A673 (cell line): ENCODE measurements at regions not wholly inside any gene's neighbourhood (a gene's known extent, or its start where the extent isn't known, plus 50 kb on each side); places are given as distances from the start of the nearest gene placed in this dataset.

Source experiments
- BruUV-seq: library from RNA; stranded (reverse); fragments of 400-500 nt; replicated peaks from 2 replicates; lab custom pipeline; 2021; lab: Mats Ljungman, UMichigan
- CTCF ChIA-PET: fragments of 300-600 bp; sonication (Branson Sonifier 250); formaldehyde crosslinking; loops from one replicate; lab custom pipeline; 2022; ENCODE audit warnings: antibody characterized with exemption; lab: Charles Lee
- POLR2A ChIA-PET: fragments of 300-600 bp; sonication (Branson Sonifier 250); formaldehyde crosslinking; loops from one replicate; lab custom pipeline; 2022; ENCODE audit warnings: antibody characterized with exemption; ENCODE audit not compliant: low non-redundant PET; lab: Charles Lee
- DNase-seq: peaks from one replicate; pipeline ENCODE4 v3.0.0-alpha.2; 2015; ENCODE audit warnings: low spot score
- H3K27ac ChIP-seq: fragments of 200-600 bp; sonication (generic); 2 replicates; pipeline ENCODE4 v1.5.1; 2016; ENCODE audit warnings: mixed run types, low read depth, mild to moderate bottlenecking, mixed read lengths, antibody characterized with exemption, low read length; ENCODE audit not compliant: poor library complexity, severe bottlenecking
- H3K27me3 ChIP-seq: fragments of 200-600 bp; sonication (generic); replicated peaks from 2 replicates; pipeline ENCODE4 v1.6.1; 2017; ENCODE audit warnings: mixed run types, low read depth, mild to moderate bottlenecking, mixed read lengths, antibody characterized with exemption, low read length; ENCODE audit not compliant: insufficient read depth, poor library complexity
- H3K36me3 ChIP-seq: fragments of 200-600 bp; sonication (generic); 2 replicates; pipeline ENCODE4 v1.6.1; 2016; ENCODE audit warnings: mixed run types, mild to moderate bottlenecking, mixed read lengths, antibody characterized with exemption, low read length; ENCODE audit not compliant: insufficient read depth, poor library complexity, severe bottlenecking
- H3K4me1 ChIP-seq: fragments of 200-600 bp; sonication (generic); 2 replicates; pipeline ENCODE4 v1.6.1; 2017; ENCODE audit warnings: mixed run types, mild to moderate bottlenecking, mixed read lengths, antibody characterized with exemption, low read length; ENCODE audit not compliant: insufficient read depth, poor library complexity, severe bottlenecking
- H3K4me3 ChIP-seq: fragments of 200-600 bp; sonication (generic); 2 replicates; pipeline ENCODE4 v1.5.1; 2016; ENCODE audit warnings: low read depth, mixed run types, mild to moderate bottlenecking, mixed read lengths, low read length; ENCODE audit not compliant: poor library complexity, severe bottlenecking
- H3K9me3 ChIP-seq: fragments of 200-600 bp; sonication (generic); 2 replicates; pipeline ENCODE4 v1.6.1; 2016; ENCODE audit warnings: mixed run types, low read depth, mild to moderate bottlenecking, mixed read lengths, antibody characterized with exemption, low read length; ENCODE audit not compliant: poor library complexity, severe bottlenecking
- EZH2 ChIP-seq: fragments of 200-600 bp; sonication (generic); IDR thresholded peaks from 2 replicates; pipeline ENCODE4 v1.6.1; 2017; ENCODE audit warnings: borderline replicate concordance, low read depth, mild to moderate bottlenecking, mixed read lengths, antibody characterized with exemption, low read length; ENCODE audit not compliant: poor library complexity, severe bottlenecking
- intact Hi-C: fragments of 100-400 bp; cut with micrococcal nuclease; formaldehyde crosslinking; loops from one replicate; pipeline ENCODE4 v1.10.0; 2022; ENCODE audit not compliant: unreplicated experiment
- TF ChIP-seq, protein P1 (sequence below): fragments of 300-800, 200-600 bp; sonication (generic); conservative IDR thresholded peaks from 2 replicates; pipeline ENCODE4 v1.5.1; 2017; ENCODE audit warnings: low read depth, mild to moderate bottlenecking, antibody characterized with exemption, low read length, moderate library complexity, mixed read lengths

DNA sequence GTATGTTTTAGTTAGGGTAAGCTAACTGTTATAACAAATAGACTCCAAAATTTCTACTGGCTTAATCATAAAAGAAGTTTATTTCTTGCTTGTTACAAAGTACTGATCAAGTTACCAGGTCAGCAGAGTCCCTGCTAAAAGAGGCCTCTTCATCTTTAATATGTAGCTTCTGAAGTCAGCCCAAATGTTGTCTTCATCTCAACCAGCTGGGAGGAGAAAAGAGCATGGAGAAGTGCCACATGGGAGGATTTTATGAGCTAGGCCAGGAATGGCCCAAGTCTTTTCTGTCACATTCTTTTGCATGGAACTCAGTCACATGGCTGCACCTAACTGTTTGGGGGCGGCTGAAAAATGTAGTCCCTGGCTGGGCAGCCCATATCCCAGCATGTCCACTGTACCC is 63.2 kb upstream of the APOBEC4 start:
- no peak for TF ChIP-seq EZH2
- TF ChIP-seq, protein P1, sequence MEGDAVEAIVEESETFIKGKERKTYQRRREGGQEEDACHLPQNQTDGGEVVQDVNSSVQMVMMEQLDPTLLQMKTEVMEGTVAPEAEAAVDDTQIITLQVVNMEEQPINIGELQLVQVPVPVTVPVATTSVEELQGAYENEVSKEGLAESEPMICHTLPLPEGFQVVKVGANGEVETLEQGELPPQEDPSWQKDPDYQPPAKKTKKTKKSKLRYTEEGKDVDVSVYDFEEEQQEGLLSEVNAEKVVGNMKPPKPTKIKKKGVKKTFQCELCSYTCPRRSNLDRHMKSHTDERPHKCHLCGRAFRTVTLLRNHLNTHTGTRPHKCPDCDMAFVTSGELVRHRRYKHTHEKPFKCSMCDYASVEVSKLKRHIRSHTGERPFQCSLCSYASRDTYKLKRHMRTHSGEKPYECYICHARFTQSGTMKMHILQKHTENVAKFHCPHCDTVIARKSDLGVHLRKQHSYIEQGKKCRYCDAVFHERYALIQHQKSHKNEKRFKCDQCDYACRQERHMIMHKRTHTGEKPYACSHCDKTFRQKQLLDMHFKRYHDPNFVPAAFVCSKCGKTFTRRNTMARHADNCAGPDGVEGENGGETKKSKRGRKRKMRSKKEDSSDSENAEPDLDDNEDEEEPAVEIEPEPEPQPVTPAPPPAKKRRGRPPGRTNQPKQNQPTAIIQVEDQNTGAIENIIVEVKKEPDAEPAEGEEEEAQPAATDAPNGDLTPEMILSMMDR = no peak
- no peaks in the 10 kb centered on the region for H3K36me3 ChIP-seq
- no TSS peak for BruUV-seq
- CTCF ChIA-PET = interaction anchor here (0.6 kb wide), 1 partner anchor 494 kb away, joined by 5 read pairs; no protein-coding TSS in a partner anchor
- POLR2A ChIA-PET = no interaction called here
- no peak for DNase-seq
- H3K4me3 ChIP-seq = no peak overlapping the region
- H3K4me1 ChIP-seq = peaks cover 12% of the 10 kb centered on the region
- intact Hi-C loops = no loop called here
- no peaks in the 10 kb centered on the region for H3K9me3 ChIP-seq
- H3K27ac ChIP-seq = no peak overlapping the region
- no peaks in the 10 kb centered on the region for H3K27me3 ChIP-seq

DNA sequence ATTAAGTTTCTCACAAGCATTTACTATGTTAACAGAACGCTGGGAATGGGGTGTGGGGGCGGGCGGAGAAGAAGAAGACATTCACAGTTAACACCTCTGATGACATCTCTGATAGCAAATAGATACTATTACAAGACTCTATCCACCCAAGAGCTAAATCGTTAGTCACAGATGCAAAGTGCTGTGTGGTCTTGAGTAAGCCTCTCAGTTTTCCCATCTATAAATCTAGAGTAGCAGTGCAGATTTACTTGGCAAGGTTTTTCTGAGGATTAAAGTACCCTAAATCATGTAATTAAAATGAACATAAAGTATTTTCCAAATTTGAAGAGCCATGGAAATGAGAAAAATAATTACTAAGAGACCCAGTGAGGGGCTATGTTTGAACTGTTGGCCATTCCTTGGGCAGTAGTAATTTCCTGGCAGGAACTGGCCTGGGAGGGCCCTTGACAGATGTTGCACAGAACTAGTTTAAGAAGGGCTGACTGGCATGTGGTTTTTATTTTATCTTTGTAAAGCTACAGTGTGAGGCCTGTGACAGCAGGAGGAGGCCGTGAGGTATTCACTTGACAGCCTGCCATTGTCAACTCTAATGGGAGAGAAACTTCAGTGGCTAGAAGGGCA is 58.7 kb upstream of the APOBEC4 start:
- H3K27ac ChIP-seq = peak overlapping the region; percentile 57
- BruUV-seq = no TSS peak
- ChIA-PET POLR2A (no interaction called here), CTCF (no interaction called here)
- intact Hi-C loops = no loop called here
- H3K4me1 ChIP-seq = peaks cover 22% of the 10 kb centered on the region
- no peaks in the 10 kb centered on the region for H3K36me3 ChIP-seq
- DNase-seq = peak; percentile 72
- no peak for TF ChIP-seq EZH2
- TF ChIP-seq, protein P1 = peak; percentile 30; the same call in 1 of the 2 replicates
- H3K9me3 ChIP-seq = no peaks in the 10 kb centered on the region
- no peaks in the 10 kb centered on the region for H3K27me3 ChIP-seq
- H3K4me3 ChIP-seq = no peak overlapping the region

DNA sequence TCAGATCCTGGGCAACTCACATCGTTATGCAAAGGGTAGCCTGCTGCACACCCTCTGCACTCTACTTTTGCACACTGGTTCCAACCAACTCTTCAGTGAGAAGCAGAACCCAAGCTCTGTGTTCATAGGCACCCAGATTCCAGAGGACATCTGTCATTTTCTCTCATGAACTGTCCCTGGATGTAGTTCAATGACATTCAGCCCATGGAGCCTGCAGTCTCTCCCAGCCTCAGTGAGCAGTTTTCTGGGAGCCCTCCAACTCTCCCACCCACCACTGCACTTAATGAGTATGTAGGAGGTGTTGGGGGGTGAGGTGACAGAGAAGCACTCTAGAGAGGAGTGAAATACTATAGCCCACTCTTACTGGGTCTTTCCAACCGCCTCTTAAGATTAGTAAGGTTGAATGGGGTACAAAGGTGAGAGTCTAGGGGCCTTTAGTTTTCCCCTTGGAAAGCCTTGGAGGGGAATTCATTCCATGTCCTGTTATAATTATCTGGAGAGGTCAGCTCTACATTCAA is 58.1 kb upstream of the APOBEC4 start:
- H3K27me3 ChIP-seq = no peaks in the 10 kb centered on the region
- H3K4me1 ChIP-seq = peaks cover 22% of the 10 kb centered on the region
- DNase-seq = no peak
- no peaks in the 10 kb centered on the region for H3K36me3 ChIP-seq
- TF ChIP-seq EZH2 = no peak
- no TSS peak for BruUV-seq
- H3K9me3 ChIP-seq = no peaks in the 10 kb centered on the region
- H3K27ac ChIP-seq = peak overlapping the region; percentile 57
- ChIA-PET POLR2A (no interaction called here), CTCF (no interaction called here)
- intact Hi-C loops = no loop called here
- no peak overlapping the region for H3K4me3 ChIP-seq

DNA sequence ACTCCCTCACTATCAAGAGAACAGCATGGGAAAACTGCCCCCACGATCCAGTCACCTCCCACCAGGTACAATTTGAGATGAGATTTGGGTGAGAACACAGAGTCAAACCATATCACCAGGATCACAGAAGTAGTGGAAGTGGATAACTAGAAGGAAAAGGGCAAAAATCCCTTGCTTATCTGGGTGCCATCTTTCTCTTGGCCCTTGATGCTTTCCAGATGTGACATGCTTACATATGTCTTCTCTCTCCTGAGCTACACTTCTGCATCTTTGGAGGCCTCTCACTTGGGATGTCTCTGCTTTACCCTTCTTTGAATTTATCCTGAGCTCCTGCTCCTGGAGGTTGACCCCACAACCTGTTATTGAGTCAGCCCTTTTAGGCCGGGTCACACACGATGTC is 57.6 kb upstream of the APOBEC4 start:
- intact Hi-C loops = no loop called here
- TF ChIP-seq, protein P1 = no peak
- TF ChIP-seq EZH2 = no peak
- DNase-seq = no peak
- no peaks in the 10 kb centered on the region for H3K36me3 ChIP-seq
- H3K4me3 ChIP-seq = no peak overlapping the region
- CTCF ChIA-PET = no interaction called here
- no peaks in the 10 kb centered on the region for H3K27me3 ChIP-seq
- peak overlapping the region; percentile 57 for H3K27ac ChIP-seq
- POLR2A ChIA-PET = no interaction called here
- H3K4me1 ChIP-seq = peaks cover 22% of the 10 kb centered on the region
- no TSS peak for BruUV-seq
- H3K9me3 ChIP-seq = no peaks in the 10 kb centered on the region
